GM18507 (cell line): ENCODE measurements at regions not wholly inside any gene's neighbourhood (a gene's known extent, or its start where the extent isn't known, plus 50 kb on each side); places are given as distances from the start of the nearest gene placed in this dataset.

Experiments
- DNase-seq: peaks from one replicate; pipeline ENCODE4 v3.0.0; 2011; ENCODE audit warnings: low read depth; ENCODE audit not compliant: insufficient read length; ENCODE audit errors: extremely low spot score
- FAIRE-seq: peaks from 2 replicates; lab custom pipeline; 2011; peaks lifted over from hg19 to GRCh38; lab: Jason Lieb, UNC

DNA sequence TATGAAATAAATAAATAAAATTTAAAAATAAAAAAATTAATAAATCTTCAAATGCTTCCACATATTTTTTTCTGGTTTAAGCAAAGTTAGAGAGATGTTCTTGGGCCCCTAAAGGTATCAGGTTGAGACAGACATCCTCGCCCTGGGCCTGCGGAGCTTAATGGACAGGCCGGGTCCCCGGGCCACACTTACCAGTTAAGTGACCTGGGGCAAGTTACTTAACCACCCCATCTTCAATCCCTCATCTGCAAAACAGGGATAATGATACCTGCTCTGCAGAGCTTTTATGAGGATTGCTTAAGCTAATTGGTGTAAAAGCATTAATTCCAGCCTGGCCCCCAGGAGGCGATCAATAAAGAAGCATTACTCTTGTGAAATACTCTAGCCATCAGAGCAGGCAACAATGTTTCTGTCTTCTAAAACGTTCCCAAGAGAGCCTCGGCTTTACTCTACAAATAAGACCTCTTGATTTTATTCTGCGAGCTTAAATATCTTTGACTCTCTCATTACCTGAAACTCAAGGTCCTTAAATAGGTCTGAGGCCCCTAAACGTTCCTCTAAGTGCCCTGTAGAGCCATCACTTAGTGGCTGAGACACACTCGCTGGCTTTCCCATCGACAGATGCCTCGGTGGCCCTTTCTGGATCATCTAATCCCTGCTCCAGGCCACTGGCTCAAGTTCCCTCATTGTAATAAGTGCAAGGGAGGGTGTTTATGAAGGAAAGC lies 81.1 kb upstream of the DIO3 start:
- FAIRE-seq (no peak), DNase-seq (no peak)

- FAIRE-seq = no peak
- DNase-seq = no peak
Measured at GRCh38 chr14:101480747-101481530, 80.4 kb upstream of the DIO3 start.

- DNase-seq = no peak
- FAIRE-seq = no peak
Measured at GRCh38 chr14:101481557-101481956, 79.7 kb upstream of the DIO3 start.

DNA sequence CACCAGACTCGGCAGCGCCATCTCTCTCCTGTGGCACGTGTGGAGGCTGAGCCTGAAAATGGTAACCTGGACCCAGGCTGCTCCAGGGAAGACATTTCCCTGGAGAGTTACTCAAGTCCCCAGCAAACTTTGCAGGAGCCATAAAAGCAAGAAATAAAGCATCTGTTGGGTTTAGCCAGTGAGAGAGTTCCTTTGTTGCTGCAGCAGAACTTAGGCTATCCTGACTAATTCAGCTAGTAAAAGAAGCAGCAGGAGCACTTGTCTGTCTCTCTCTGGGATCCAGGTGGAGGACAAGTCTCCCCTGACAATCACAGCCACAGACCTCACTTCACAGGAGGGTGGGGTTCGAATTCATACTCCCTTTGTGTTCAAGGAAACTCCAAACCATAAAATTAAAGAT lies 79.2 kb upstream of the DIO3 start:
- DNase-seq = no peak
- no peak for FAIRE-seq

- FAIRE-seq (no peak), DNase-seq (no peak)
Measured at GRCh38 chr14:101483829-101484228, 77.5 kb upstream of the DIO3 start.

DNA sequence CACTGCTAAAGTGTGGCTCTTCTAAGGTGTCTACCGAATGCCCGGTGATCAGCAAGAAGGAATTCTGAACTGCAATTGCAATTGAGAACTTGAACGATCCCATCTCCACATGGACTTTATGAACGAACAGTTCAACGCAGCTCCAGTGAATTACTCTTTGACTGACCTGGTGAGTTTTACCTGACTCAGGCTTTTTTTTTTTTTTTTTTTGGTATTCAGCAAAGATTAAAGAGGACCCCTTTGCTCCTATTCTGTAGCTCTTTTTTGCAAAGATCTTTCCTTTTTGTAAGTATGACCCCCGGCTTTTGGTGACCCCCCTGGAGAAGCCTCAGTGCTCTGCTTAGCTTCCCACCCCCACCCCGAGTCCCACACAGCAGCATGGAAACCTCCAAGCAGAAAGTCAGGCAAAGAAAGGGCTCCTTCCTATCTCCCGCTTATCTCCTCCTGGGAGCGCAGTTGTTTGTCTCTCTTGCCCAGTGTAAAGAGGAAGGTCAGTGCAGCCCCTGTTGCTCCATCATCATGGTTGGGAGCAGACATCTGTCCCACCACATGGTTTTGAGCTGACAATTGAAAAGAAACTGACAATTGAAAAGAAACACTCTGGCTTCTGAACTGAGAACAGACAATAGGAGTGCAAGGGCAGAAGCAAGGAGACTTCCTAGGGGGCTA lies 72.1 kb upstream of the DIO3 start:
- FAIRE-seq (no peak), DNase-seq (no peak)

DNA sequence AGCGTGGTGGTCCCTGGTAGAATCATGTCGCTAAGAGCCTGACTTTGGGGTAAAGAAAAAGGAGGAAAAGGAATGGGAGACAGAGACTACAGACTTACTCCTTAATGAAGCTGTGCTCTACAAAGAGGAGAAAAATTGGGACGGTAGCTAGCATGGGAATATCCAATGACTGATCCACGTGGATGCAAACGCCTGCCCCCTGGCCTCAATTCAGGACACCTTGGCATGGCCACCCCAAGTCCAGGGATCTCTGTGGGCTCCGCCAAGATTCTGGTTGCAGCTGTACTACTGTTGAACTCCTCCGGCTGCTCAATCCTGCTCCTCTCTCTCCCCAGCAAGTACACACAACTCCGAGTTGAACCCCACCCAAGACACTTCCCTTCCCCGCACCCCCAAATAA lies 70.5 kb upstream of the DIO3 start:
- FAIRE-seq = no peak
- no peak for DNase-seq

DNA sequence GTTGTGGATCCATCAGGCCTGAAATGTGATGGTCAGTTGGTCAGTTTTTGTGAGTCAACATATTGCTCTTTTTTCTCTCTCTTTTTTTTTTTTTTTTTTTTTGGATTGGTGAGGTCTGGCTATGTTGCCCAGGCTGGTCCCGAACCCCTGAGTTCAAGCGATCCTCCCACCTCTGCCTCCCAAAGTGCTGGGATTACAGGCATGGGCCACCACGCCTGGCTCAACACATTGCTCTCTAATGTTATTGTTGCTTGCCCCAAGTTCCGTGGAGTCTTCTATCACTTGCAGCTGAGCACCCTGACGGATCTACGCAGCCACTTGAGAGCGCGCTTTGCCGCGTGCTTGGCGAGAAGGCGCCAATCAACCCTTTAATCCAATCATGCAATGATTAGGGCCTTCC lies 69.5 kb upstream of the DIO3 start:
- DNase-seq (no peak), FAIRE-seq (no peak)

DNA sequence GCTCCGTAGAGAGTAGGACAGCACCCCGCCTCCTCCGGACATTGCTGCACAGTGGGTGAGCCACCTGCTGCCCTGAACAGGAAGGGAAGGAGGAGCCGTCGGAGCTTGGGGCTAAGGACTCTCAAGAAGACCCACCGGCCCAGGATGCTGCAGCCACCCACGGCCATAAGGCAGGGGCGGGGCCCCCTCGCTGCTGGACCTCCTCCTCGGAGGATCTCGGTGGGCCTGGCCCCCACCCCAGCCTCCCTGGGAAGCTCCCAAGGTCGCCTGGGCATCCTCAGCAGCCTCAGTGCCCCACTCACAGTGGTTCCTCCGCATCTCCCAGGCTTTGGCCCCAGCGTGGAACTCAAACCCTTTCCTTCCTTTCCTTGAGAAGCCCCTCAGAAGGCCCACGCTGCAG lies 68.6 kb upstream of the DIO3 start:
- FAIRE-seq = no peak
- DNase-seq = no peak

- DNase-seq = no peak
- FAIRE-seq = no peak
Measured at GRCh38 chr14:101494826-101495225, 66.5 kb upstream of the DIO3 start.

DNA sequence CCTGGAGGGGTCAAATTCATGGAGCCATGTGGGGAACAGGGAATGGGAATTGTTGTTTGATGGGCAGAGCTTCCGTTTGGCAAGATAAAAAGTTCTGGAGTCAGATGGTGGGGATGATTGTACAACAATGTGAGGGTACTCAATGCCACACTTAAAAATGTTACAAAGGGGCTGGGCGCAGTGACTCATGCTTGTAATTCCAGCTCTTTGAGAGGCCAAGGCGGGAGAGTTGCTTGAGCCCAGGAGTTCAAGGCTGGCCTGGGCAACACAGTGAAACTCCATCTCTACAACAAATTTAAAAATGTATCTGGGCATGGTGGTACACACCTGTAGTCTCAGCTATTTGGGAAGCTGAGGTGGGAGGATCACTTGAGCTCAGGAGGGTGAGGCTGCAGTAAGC lies 66.0 kb upstream of the DIO3 start:
- DNase-seq (no peak), FAIRE-seq (no peak)

DNA sequence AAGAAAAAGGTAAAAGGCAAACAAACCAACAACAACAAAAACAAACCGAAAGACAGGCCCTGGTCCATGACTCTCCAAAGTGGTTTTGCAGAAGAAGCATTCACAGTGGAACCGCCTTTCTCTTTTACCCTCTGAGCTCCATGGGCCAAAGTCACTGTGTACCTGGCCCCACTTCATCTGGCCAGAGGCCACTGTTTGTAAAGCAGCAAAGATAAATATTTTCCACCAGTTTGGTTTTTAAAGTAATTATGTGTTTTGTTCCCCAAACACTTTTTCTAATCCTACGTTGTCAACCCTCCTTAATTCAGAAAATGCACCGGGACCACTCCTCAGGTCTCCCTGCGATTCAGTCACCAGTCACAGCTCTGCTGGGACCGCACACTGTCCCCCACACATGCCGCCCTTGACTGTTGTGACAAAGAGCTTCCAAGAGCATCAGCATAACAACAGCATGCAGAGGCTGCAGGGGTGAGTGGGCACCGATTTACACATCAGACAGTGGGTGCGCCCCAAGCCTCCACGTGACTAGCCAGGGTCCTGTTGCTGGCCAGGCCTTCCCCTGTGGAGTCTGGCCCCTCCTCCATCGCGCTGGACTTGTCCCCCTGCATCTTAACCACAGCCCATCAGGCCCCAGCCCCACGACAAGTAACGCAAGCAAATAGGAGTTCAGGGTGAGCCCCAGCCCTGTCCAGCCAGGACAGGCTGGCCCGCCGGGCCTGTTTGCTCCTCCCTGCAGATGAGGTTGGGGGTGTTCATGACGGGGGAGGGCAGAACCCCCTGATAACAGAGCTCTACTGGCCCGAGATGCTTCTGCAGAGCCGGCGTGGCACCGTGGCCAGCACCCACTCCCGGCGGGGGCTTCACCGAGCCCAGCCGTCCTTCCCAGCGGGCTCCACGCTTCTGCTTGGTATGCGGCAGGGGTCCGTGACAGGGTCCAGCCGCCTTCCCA lies 65.2 kb upstream of the DIO3 start:
- DNase-seq = no peak
- no peak for FAIRE-seq

DNA sequence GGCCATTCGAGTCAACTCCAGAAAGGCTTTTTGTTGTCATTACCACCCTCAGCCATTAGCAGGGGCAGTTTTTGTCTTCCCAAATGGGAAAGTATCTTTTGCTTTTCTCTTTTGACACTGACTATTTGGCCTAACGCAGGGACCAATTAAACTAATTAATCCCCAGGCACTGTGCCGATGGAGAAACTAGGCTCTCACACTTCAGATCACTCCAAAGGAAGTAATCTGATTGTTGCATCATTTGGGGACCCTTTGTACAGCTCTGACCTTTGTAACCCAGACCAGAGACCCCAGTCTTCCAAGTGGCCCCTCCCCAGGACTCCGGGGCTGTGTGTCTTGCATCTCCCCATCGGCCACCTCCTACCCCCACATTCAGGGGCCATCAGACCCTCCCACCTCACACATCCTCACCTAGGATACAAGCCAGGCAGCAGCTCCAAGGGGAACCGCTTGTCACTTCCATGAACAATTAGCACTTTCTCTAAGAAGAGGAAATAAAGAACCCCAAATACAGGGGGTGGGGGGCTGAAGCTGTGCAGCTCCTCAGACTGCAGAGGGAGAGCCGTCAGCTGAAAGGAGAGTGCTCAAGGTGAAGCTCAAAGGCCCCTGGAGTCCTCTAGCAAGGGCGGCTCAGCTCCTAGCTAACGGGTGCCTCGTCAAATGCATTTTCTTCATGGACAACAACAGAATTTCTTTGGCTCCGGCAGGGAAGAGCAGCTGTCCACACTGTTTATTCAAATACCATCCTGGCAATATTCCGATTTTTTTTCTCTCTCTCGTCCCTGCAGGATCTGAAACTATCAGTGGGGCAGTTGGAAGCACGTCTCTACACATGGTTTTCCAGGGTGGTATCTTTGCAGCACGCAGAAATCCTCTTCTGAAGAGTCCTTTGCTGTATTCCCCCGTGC lies 64.3 kb upstream of the DIO3 start:
- DNase-seq (no peak), FAIRE-seq (no peak)

DNA sequence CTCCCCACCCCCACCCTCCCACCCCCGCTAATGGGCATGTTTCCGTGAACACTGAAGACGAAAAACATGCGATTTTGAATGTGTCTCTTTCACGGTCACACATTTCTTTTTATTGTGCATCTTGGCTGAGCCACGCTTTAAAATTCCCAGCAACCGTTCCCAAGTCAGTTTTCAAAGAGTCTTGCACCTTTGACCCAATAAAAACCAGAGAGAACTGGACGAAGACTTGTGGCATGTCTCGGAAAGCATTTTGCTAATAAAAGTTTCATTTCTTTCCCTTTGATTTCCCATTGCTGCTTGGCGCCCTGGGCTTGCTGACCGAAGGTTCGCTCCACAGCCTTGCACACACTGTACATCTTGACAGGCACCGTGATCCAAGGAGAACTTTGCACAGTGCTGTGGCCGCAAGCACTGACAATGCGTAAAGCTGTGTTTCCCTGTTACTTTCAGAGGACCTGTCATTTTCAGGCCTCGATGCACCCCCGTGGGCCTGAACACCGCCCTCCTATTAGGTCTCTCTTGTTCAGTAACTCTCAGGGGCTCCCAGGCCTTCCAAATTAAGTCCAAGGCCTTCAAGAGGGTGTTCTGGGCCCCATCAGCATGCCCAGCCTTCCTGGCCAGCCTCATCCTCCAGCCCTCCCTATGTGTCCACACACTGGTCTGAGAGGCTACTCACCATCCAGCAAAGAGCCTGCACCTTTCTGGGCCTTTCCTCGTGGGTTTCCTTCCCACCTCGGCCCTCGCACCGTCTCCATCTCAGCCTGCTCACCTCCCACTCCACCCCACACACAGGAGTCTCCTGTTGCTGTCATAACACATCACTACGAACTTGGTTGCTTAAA lies 63.4 kb upstream of the DIO3 start:
- FAIRE-seq = no peak
- DNase-seq = no peak

DNA sequence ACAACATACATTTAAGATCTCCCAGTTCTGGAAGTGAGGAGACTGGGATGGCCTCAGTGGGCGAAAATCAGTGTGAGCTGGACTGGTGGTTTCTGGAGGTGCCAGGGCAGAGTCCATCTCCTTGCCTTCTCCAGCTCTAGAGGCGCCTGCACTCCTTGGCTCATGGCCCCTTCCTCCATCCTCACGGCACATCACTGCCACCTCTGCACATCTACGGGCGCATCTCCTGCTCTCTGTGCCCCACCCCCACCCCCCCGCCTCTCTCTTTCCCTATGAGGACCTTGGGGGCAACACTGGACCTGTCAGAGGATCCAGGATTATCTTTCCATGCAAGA lies 62.8 kb upstream of the DIO3 start:
- no peak for FAIRE-seq

DNA sequence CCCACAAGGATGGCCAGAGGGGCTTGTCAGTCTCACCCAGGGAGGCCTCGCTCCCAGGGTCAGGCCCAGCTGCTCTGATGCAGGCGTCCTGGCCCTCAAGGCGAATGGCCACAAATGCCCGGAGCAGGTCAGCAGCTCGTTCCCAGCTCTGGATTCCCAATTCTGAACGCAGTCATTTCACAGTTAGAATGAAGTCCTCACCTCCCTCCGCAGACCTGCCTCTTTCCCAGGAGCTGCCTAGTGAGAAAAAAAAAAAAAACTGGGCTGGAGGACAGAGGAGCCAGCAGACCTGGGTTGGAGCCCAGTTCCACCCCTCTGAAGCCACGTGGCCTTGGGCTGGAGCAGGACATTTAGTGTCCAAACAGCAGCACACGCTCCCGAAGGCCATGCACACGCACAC lies 62.2 kb upstream of the DIO3 start:
- DNase-seq (no peak), FAIRE-seq (no peak)

More for the DNA sequence above, 62.8 kb upstream of the DIO3 start:
- DNase-seq = no peak

DNA sequence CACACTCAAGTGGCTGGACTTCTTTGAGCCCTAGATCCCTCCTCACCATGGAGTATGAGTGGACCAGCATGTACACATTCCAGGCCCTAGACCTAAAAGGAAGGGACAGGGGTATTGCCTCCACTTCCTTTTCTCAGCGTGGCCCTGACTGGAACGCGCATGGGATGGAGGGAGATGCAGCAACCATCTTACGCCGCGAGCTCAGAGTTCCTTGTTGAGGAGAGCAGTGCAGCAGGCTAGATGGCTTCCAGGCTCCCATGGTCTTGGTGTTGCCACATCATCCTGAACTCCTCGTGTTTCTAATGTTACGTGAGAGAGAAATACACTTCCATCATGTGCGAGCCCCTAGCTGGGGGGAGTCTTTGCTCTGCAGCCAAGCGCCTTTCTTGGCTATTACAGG lies 61.8 kb upstream of the DIO3 start:
- FAIRE-seq (no peak), DNase-seq (no peak)

DNA sequence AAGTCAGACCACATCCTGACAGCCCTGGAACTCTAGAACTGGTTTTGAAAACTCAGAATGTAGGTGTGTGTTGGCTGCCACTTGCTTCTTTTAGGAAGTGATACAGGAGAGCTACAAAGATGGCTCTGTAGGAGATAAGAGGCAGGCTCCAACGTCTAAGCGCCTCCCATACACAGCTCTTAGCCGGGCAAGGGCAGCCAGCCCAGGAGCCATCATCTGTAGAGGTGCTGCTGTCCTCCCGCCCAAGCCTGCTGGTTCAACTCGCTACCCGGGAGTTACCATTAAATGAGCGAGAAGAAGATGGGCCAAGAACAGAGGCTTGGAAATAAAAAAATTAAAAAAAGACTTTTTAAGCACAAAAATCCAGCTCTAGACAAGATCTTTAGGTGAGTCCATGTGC lies 61.2 kb upstream of the DIO3 start:
- no peak for FAIRE-seq
- no peak for DNase-seq
